ENCODE measurements at regions not wholly inside any gene's neighbourhood (a gene's known extent, or its start where the extent isn't known, plus 50 kb on each side); places are given as distances from the start of the nearest gene placed in this dataset.

- no peak for TF ChIP-seq ZNF24 (IDR thresholded peaks at IDR 0.05)
- no peak for TF ChIP-seq BACH1 (IDR thresholded peaks at IDR 0.05; ENCODE audit: borderline replicate concordance)
- TF ChIP-seq CTCF (IDR thresholded peaks at IDR 0.05 in 2 of 3, conservative IDR thresholded peaks at IDR 0.05 in 1 of 3; ENCODE audit: control insufficient read depth in 2 of 3, extremely low read depth in 1 of 3, insufficient read depth in 1 of 3, low read depth in 3 of 3, low read length in 3 of 3), result no peak
- no peak for TF ChIP-seq SIX5 (IDR thresholded peaks at IDR 0.05; ENCODE audit: low read depth, low read length, severe bottlenecking)
- no peak for TF ChIP-seq JUNB (IDR thresholded peaks at IDR 0.05)
- TF ChIP-seq BRCA1 (IDR thresholded peaks at IDR 0.05; ENCODE audit: low read depth, low read length), result no peak
- no peak for TF ChIP-seq MEF2B (IDR thresholded peaks at IDR 0.05; ENCODE audit: partially characterized antibody, poor library complexity, severe bottlenecking)
- no peak for TF ChIP-seq ELK1 (IDR thresholded peaks at IDR 0.05; ENCODE audit: low read depth, low read length)
- no peak for TF ChIP-seq SP1 (IDR thresholded peaks at IDR 0.05; ENCODE audit: low read depth, low read length)
- TF ChIP-seq ZSCAN29 (IDR thresholded peaks at IDR 0.05), result no peak
Observed at GRCh38 chr7:149348758-149349369, 86.9 kb downstream of the ZNF783 start.

Data from GM12878 (cell line).